ENCODE measurements at regions not wholly inside any gene's neighbourhood (a gene's known extent, or its start where the extent isn't known, plus 50 kb on each side); places are given as distances from the start of the nearest gene placed in this dataset.

DNA sequence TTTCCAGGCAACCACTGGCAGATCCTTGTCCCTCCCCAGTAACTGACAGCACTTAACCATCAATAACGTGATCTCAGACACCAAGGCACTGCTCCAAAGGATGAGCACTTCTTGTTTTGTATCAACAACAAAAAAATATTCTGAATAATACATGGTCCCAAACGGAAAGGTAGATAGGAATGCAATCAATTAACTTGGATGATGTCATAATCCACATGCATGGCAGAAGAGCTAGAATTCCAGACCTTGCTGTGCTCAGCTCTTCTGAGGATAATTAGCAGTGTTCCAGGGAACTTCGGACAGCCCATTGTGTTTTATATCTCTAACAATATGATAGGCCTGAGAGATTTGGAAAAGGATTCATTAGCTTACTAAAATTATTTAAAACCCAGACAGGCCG, 288.4 kb upstream of the PCSK5 start:
- no peak for FAIRE-seq
- DNase-seq (ENCODE audit: insufficient read length, low spot score): no peak
- TF ChIP-seq TAF1 (IDR thresholded peaks at IDR 0.05; ENCODE audit: low read depth, low read length) (no peak), SPI1 (IDR thresholded peaks at IDR 0.05; ENCODE audit: low read depth, low read length) (no peak), PAX5 (IDR thresholded peaks at IDR 0.05; ENCODE audit: insufficient read depth, low read length, severe bottlenecking) (no peak), POLR2AphosphoS5 (IDR thresholded peaks at IDR 0.05; ENCODE audit: low read depth, low read length) (no peak), POU2F2 (IDR thresholded peaks at IDR 0.05; ENCODE audit: low read depth, low read length) (no peak), POLR2A (IDR thresholded peaks at IDR 0.05; ENCODE audit: low read depth, low read length) (no peak)

DNA sequence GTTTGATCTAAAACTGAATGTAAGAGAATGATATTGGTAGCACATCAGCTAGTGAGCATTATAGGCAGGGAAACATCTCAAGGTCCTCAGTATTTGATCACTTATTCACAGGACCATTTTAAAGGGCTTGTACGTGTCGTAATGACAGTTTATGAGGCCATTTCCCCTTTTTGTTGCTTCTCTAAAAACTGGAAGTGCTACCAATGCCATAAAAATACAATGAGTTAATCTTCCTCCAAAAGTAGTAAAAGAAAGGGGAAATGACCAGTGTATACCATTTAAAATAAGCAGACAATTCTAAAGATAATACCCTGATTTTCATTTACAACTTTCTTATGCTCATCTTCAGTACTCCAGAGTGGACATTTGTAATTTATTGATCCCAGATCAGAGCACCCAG, 285.8 kb upstream of the PCSK5 start:
- FAIRE-seq (no peak), DNase-seq (ENCODE audit: insufficient read length, low spot score) (no peak)
- no peak for TF ChIP-seq POLR2A (IDR thresholded peaks at IDR 0.05; ENCODE audit: low read depth, low read length)
- no peak; the same call in 1 of the 2 replicates for TF ChIP-seq SPI1 (IDR thresholded peaks at IDR 0.05; ENCODE audit: low read depth, low read length)
- TF ChIP-seq POU2F2 (IDR thresholded peaks at IDR 0.05; ENCODE audit: low read depth, low read length): no peak
- no peak for TF ChIP-seq POLR2AphosphoS5 (IDR thresholded peaks at IDR 0.05; ENCODE audit: low read depth, low read length)

DNA sequence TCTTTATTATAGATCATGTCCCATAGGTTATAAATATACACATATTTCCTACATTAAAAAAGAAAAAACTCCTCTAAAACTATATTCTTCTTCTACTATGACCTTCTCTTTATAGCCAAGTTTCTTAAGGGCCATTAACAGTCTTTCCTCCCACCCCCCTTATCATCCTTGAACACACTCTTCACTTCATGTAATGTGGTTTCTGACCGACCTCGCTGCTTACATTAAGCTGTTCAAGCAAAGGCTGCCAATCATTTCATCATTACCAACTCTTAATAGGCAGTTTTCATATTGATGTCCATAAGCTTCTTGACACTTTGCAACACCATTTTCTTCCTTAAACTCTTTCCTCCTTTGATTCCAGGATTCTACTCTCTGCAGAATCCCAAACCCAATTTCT, 283.0 kb upstream of the PCSK5 start:
- DNase-seq (ENCODE audit: insufficient read length, low spot score) (no peak), FAIRE-seq (no peak)
- TF ChIP-seq POLR2A (IDR thresholded peaks at IDR 0.05; ENCODE audit: low read depth, low read length) (no peak), POU2F2 (IDR thresholded peaks at IDR 0.05; ENCODE audit: low read depth, low read length) (no peak), SPI1 (IDR thresholded peaks at IDR 0.05; ENCODE audit: low read depth, low read length) (no peak), PAX5 (IDR thresholded peaks at IDR 0.05; ENCODE audit: insufficient read depth, low read length, severe bottlenecking) (no peak), POLR2AphosphoS5 (IDR thresholded peaks at IDR 0.05; ENCODE audit: low read depth, low read length) (no peak), TAF1 (IDR thresholded peaks at IDR 0.05; ENCODE audit: low read depth, low read length) (no peak)

DNA sequence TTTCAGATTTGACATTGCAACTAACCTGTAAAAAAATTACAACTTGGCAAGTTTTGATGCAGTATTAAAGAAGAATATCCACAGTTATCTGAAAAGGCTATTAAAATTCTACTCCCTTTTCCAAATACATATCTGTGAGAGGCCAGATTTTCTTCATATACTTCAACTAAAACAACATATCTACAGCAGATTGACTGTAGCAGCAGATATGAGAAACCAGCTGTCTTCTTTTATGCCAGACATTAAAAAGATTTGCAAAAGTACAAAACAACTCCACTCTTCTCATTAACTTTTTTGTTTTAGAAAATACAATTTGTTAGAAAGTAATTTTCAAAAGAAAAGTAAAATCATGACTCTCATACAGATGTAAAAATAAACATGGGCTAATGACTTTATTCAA, 281.1 kb upstream of the PCSK5 start:
- DNase-seq (ENCODE audit: insufficient read length, low spot score): no peak
- no peak for FAIRE-seq
- TF ChIP-seq POLR2A (IDR thresholded peaks at IDR 0.05; ENCODE audit: low read depth, low read length) (no peak), PAX5 (IDR thresholded peaks at IDR 0.05; ENCODE audit: insufficient read depth, low read length, severe bottlenecking) (no peak), TAF1 (IDR thresholded peaks at IDR 0.05; ENCODE audit: low read depth, low read length) (no peak)

DNA sequence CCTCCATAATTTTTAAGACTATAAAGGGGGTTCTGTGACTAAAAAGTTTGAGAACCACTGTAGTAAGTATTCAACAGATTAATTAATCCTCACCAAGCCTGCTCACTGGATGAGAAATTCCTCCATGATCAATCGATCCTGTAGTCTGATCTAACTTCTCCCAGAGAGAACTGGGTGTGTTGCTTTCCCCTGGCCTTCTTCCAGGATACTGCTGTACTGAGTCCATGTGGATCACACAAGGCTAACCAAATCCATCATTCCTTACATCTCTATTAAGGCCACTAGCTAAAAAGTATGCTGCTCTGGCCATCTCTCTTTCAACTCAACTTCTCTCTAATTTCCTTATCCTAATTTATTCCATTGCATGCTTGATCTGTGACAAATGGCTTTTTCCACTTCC, 280.2 kb upstream of the PCSK5 start:
- DNase-seq (ENCODE audit: insufficient read length, low spot score) (no peak), FAIRE-seq (no peak)
- TF ChIP-seq SPI1 (IDR thresholded peaks at IDR 0.05; ENCODE audit: low read depth, low read length): no peak
- no peak for TF ChIP-seq PAX5 (IDR thresholded peaks at IDR 0.05; ENCODE audit: insufficient read depth, low read length, severe bottlenecking)
- no peak for TF ChIP-seq POU2F2 (IDR thresholded peaks at IDR 0.05; ENCODE audit: low read depth, low read length)
- no peak for TF ChIP-seq POLR2A (IDR thresholded peaks at IDR 0.05; ENCODE audit: low read depth, low read length)
- TF ChIP-seq POLR2AphosphoS5 (IDR thresholded peaks at IDR 0.05; ENCODE audit: low read depth, low read length): no peak
- TF ChIP-seq TAF1 (IDR thresholded peaks at IDR 0.05; ENCODE audit: low read depth, low read length): no peak

DNA sequence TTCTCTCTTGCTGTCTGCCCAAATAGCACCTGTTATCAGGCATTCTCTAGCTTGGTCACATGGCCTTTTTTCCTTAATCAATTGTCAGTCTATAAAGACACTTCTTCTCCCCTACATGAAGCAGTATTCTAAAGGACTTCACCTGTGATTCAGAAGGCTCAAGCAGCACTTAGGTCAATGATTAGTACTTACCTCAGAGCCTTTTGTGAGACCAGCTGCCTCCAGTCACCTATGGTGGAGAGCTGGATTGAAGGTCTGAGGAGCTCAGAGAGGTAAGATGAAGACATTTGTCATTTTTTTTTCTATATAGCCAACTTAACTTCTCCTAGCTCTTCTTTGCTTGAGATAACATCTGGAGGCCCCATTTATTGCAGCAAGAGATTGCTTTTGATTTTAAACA, 278.3 kb upstream of the PCSK5 start:
- FAIRE-seq: no peak
- TF ChIP-seq SPI1 (IDR thresholded peaks at IDR 0.05; ENCODE audit: low read depth, low read length): no peak
- no peak for TF ChIP-seq POLR2A (IDR thresholded peaks at IDR 0.05; ENCODE audit: low read depth, low read length)
- no peak for TF ChIP-seq PAX5 (IDR thresholded peaks at IDR 0.05; ENCODE audit: insufficient read depth, low read length, severe bottlenecking)
- TF ChIP-seq POLR2AphosphoS5 (IDR thresholded peaks at IDR 0.05; ENCODE audit: low read depth, low read length): no peak
- TF ChIP-seq TAF1 (IDR thresholded peaks at IDR 0.05; ENCODE audit: low read depth, low read length): no peak
- no peak for TF ChIP-seq POU2F2 (IDR thresholded peaks at IDR 0.05; ENCODE audit: low read depth, low read length)
- DNase-seq (ENCODE audit: insufficient read length, low spot score): no peak

DNA sequence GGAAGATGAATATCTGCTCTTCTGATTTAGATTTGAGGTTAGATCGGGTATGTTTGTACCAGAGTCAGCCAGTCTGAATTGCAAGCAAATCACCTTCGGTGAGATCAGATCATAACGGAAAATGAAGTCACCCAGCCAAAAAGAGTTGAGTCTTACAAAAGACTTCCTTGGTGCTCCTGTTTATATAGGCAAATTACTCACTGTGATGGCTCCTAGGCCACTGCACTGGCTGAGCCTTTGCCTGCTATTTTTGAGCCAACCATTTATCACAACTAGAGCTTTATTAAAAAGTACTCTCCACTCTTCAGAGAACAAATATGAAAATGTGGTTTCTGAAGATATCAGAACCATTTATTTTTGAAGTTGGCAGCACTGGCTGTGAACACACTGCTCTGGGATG, 277.7 kb upstream of the PCSK5 start:
- FAIRE-seq (no peak), DNase-seq (ENCODE audit: insufficient read length, low spot score) (no peak)
- TF ChIP-seq POU2F2 (IDR thresholded peaks at IDR 0.05; ENCODE audit: low read depth, low read length) (no peak), POLR2AphosphoS5 (IDR thresholded peaks at IDR 0.05; ENCODE audit: low read depth, low read length) (no peak), TAF1 (IDR thresholded peaks at IDR 0.05; ENCODE audit: low read depth, low read length) (no peak)

DNA sequence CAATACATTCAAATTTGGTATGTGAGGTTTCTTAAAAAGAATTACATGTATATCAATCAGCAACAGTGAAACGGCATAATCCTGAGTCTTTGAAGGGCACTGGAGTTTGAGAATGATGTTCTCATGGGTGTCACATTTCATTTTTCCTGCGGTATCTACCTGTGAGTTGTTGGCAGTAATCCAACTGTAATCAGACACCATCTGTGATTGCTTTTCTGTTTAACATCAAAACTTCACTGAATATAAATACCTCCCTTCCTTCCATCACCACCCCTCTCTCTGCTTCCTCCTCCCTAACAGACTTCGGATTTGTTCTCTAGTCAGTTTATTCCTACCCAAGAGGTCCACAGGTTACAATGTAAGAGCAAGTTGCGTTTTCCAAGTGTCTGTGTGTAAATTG, 275.2 kb upstream of the PCSK5 start:
- DNase-seq (ENCODE audit: insufficient read length, low spot score) (no peak), FAIRE-seq (no peak)
- TF ChIP-seq POU2F2 (IDR thresholded peaks at IDR 0.05; ENCODE audit: low read depth, low read length) (no peak), SPI1 (IDR thresholded peaks at IDR 0.05; ENCODE audit: low read depth, low read length) (no peak), PAX5 (IDR thresholded peaks at IDR 0.05; ENCODE audit: insufficient read depth, low read length, severe bottlenecking) (no peak), TAF1 (IDR thresholded peaks at IDR 0.05; ENCODE audit: low read depth, low read length) (no peak)

DNA sequence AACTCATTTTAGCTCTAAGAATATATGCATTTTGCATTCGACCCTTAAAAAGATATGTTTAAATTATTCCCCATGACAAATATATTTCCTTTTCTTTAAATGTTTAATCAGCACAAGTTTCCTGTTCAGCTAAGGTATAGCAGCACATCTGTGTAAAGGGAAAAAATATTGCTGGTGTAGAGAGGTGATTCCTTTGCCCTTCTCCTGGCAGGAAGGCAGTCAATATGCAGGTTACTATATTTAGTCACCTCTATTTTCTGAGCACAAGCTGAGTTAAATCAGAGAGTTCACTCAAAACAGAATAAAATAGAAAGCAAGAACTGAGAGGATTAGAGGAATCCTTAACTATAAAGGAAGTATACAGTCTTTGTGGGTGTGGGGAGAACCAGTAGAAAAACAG, 274.4 kb upstream of the PCSK5 start:
- FAIRE-seq (no peak), DNase-seq (ENCODE audit: insufficient read length, low spot score) (no peak)
- no peak for TF ChIP-seq SPI1 (IDR thresholded peaks at IDR 0.05; ENCODE audit: low read depth, low read length)
- no peak for TF ChIP-seq POLR2A (IDR thresholded peaks at IDR 0.05; ENCODE audit: low read depth, low read length)
- TF ChIP-seq POLR2AphosphoS5 (IDR thresholded peaks at IDR 0.05; ENCODE audit: low read depth, low read length): no peak
- TF ChIP-seq TAF1 (IDR thresholded peaks at IDR 0.05; ENCODE audit: low read depth, low read length): no peak
- TF ChIP-seq POU2F2 (IDR thresholded peaks at IDR 0.05; ENCODE audit: low read depth, low read length): no peak
- TF ChIP-seq PAX5 (IDR thresholded peaks at IDR 0.05; ENCODE audit: insufficient read depth, low read length, severe bottlenecking): no peak

DNA sequence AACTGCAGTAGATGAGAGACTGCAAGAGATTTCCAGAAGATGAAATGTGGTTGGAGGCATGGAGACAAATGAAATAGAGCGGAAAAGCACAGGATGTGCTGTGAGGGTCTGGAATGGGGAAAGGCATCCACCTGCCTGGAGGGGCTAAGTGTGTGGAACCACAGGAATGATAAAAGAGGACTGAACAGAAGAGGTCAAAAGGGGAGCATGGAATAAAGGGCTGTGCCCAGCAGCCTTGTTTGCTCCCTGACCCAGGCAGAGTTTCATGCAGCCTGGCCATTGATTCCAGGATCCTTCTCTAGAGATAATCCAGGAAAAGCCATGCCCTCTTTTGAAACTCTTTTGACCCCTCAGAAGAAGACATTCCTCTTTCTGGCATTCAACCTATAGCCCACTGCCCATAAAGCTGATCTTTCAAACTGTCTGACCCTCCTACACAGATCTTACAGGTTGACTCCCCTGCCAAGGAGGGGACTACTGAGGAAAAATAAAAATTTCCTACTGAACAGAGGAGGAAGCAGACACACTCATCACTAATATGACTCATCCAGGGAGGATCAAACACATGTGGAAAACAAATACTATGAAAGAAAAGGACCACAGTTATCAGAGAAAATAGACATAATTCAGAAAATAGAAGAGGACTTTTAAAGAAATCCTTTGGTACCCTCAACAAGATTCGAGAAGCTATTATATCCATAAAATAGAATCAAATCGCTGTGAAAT, 273.5 kb upstream of the PCSK5 start:
- FAIRE-seq (no peak), DNase-seq (ENCODE audit: insufficient read length, low spot score) (no peak)
- TF ChIP-seq POLR2A (IDR thresholded peaks at IDR 0.05; ENCODE audit: low read depth, low read length): no peak
- TF ChIP-seq SPI1 (IDR thresholded peaks at IDR 0.05; ENCODE audit: low read depth, low read length): no peak
- TF ChIP-seq PAX5 (IDR thresholded peaks at IDR 0.05; ENCODE audit: insufficient read depth, low read length, severe bottlenecking): no peak
- TF ChIP-seq TAF1 (IDR thresholded peaks at IDR 0.05; ENCODE audit: low read depth, low read length): no peak
- no peak for TF ChIP-seq POLR2AphosphoS5 (IDR thresholded peaks at IDR 0.05; ENCODE audit: low read depth, low read length)
- TF ChIP-seq POU2F2 (IDR thresholded peaks at IDR 0.05; ENCODE audit: low read depth, low read length): no peak

Data from GM12891 (cell line).